ENCODE measurements at regions not wholly inside any gene's neighbourhood (a gene's known extent, or its start where the extent isn't known, plus 50 kb on each side); places are given as distances from the start of the nearest gene placed in this dataset.

DNA sequence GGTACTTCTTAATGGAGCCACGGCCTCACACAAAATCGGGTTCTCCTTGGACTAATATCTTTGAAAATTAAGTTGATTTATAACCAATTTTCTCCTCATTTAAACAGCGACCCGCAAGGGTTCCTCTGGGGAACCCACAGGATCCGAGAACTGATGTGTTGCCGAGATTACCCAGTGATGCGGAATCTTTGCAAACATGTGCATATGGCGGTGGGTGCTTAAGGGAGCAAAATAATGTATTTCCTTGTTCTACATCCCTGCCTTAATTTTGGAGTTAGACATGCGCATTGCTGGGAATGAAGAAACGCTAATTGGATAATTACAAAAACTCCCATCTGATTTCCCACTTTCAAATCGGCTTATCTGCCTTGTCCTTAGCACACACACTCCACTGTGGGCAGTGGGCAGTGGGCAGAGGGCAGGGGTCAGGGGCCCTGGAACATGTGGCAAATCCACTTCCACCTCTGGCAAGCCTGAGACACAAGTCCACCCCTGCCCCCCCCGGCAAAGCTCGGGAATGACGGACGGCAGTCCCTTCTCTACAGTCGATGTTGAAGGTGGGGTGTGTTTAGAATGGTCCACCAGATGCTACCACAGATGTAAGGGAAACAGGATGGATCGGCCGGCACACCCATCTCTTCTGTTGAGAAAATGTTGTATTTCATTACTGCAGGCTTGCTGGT is 137.4 kb upstream of the CDH4 start:
- DNase-seq = no peak

DNA sequence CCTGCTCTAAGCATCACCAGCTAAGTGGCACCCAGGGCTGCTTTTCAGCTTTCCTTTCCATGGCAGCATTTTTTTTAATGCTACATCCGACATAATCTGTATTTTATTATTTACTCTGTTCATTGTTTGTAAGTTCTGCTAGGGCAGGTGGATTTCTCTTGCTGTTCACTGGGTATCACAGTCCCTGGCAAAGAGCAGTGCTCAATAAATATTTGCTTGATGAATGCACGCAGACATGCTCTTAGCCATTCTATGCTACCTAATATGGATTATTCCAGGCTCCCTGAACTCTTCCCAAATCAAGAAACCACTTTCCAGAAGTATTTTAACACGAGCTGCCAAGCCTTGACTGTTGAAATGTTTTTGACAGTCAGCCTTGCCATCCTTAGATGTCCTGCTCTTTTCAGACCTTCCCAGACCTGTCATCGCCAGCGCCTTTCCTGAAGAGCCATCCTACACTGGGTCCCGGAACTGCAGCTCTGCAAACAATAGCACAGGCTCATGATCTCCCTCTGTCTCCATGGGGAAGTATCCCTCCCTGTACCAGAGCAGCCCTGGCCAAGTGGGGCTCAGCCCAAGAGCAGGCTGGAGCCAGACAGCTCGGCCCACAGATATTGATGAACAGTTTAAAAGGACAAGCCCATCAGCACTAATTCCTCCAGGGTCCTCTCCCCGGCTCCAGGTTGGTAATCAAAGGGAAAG is 136.5 kb upstream of the CDH4 start:
- DNase-seq = peak in 1 of 2 donors; percentile 12

DNA sequence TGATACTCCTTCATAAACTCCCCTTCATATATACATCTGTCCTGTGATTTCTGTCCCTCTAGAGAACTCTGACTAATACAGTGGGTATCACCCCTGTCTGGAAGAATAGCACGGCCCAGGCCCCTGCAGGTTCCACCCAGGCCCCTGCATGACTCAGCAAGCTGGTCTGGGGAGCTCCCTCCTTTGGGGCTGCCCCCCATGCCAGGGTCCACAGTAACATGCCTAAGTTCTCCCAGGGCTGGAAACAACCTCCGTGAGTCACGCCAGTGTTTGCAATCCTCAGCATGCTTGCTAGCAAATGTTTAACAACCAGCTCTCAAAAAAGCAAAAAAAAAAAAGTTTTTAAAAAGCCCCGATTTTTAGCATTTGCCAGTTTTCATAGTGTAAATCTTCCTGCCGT is 134.3 kb upstream of the CDH4 start:
- DNase-seq = no peak

GRCh38 chr20:61118429-61119224 is 133.4 kb upstream of the CDH4 start:
- DNase-seq = no peak

DNA sequence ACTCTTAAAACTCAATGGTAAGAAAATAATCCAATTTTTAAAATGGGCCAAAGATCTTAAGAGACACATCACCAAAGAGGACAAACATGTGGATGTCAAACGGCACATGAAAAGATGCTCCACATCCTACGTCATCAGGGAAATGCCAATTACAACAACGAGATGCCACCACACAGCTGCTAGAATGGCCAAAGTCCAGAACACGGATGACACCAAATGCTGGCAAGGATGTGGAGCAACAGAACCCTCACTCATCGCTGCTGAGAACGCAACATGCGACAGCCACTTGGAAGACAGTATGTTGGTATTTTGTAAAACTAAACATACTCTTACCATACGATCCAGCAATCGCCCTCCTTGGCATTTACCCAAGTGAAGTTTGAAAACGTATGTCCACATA is 132.8 kb upstream of the CDH4 start:
- DNase-seq = no peak

DNA sequence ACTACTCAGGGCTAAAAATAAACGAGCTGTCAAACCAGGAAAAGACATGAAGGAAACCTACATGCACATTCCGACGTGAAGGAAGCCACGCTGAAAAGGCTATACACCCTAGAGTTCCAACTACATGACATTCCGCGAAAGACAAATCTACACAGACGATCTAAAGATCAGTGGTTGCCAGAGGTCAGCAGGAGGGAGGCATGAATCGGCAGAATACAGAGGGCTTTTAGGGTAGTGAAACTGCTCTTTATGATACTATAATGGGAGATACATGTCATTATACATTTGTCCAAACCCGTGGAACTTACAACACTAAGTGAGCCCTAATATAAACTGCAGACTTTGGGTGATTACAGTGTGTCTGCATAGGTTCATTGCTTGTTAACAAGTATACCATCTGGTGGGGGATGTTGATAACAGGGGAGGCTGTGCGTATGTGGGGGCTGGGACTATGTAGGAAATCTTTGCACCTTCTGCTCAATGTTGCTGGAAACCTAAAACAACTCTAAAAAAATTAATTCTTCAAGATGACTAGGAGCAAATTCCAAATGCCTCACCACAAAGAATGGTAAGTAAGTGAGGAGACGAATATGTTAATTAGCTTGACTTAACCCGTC is 132.2 kb upstream of the CDH4 start:
- no peak for DNase-seq

DNA sequence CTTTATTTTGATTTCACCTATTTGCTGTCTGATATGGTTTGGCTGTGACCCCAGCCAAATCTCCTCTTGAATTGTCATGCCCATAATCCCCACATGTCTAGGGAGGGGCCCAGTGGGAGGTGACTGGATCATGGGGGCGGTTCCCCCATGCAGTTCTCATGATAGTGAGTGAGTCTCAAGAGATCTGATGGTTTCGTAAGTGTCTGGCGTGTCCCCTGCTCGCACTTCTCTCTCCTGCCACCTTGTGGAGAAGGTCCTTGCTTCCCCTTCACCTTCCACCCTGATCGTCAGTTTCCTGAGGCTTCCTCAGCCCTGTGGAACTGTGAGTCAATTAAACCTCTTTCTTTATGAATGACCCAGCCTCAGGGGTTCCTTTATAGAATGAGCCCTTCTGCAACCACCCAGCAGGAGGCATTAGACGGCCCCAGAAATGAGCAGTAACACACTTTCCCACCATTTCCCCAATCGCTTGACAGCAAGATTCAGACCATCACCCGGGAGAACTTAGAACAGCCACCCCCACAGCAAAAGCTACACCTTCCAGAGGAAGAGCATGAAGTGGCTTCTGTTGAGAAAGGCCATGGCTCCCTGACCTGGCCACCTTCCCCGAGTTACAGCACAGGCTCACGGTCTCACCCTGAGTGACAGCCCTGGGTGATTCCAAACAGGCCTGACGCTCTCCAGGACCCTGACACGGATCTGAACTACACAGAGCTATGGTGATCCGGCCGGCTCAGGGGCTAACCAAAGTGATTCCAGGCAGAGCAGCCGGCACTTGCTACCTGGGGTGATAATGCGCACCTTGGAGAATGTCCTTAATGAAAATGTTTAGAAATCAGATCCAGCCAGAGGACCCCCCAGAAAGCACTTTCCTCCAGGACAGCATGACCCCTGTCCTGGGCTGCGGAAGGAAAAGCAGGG is 131.2 kb upstream of the CDH4 start:
- DNase-seq = peak in 1 of 2 donors; percentile 3

DNA sequence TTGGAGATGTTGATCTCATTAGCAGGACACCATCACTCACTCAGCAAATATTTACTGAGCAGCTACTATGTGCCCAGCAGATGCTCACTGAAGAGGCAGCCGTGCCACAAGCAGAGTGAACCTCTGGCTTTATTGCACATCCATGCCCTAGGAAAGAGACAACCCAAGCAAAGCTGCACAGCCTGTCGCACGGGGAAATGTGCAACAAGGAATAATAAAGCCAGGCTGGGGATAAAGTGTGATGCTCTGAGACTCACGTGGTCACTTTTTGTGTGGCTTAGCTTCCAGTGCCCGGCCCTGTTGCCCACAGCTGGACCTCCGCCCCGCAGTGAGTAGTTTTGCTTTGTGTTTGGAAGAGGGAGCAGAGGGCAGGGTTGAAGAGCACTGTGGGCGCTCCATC is 130.4 kb upstream of the CDH4 start:
- no peak for DNase-seq

DNA sequence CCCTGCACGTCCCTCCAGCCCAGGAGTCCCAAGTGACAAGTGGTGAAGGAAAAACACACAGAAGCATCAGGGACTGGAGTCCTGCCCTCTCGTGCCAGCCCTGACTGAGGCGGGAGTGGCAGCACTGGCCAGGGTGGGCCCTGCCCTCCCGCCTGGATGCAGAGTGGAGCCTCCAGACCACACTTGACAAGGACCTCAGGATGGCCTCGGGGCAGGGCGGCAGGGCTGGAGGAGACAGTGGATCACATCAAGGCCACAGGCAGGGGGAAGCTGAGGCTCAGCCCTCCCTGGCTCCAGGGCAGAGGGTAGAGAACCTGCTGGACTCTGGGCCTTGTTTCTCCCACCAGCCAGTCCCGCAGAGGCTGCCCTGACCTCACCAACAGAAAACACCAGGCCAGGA is 128.8 kb upstream of the CDH4 start:
- no peak for DNase-seq

DNA sequence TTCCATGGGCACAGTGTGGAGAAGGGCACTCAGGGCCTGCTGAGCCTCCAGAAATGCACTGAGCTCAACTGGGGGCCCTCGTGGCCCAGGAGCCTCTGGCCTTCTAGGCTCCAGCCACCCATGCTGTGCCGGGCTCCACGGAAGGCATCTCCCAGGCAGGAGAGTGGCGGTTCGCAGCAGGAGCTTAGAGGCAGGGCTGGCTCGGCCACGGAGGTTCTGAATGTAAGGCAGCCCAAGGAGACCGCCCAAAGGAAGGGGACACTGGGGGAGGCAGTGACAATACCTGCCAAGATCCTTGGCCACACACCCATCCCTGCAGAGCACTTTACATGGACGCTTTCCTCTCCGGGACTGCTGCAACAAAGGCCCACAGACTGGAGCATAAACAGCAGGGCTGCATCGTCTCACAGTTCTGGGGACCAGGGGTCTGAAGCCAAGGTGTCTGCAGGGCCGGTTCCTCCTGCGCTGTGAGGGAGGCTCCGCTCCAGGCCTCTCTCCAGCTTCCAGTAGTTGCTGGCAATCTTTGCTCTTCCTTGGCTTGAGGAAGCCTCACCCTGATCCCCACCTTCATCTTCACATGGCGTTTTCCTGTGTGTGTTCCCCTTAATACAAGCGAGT is 128.2 kb upstream of the CDH4 start:
- DNase-seq = no peak

- DNase-seq = no peak
Measured at GRCh38 chr20:61125076-61125475, 127.0 kb upstream of the CDH4 start.

GRCh38 chr20:61125546-61126180 is 126.4 kb upstream of the CDH4 start:
- no peak for DNase-seq

DNA sequence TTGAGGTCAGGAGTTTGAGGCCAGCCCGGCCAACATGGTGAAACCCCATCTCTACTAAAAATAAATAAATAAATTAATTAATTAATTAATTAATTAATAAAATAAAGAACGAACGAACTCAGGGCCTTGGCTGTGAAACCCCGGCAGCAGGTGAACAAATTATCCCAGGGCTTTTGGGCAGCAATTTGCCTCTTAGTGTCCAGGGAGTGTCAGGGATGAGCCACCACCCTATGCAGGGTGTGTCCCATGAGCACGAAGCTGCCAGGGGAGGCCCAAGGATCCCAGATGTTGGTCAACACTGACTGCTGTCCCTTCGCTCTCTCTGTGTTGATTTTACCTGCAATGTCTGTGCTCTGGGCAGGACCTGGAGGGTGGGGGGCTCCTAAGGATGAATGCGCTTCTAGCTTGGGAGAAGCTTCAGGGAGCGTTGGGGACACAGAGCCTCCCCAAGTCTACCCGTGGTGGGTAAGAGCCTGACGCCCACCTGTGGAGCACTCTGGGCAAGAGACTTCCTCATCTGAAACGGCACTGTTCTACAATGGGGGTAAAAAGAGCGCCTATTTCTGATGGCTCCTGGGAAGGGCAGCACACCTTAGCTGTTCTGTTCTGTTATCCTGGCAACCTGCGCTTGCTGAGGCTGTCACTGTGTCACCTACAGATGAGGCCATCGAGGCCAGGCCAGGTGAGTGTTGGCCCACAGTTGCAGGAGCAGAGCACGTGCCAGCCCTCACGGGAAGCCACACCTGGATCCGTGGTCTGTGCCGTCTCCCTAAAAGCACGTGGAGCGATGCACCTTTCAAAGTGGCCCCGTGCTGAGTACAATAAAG is 125.5 kb upstream of the CDH4 start:
- no peak for DNase-seq

GRCh38 chr20:61127311-61128039 is 124.6 kb upstream of the CDH4 start:
- no peak for DNase-seq

DNA sequence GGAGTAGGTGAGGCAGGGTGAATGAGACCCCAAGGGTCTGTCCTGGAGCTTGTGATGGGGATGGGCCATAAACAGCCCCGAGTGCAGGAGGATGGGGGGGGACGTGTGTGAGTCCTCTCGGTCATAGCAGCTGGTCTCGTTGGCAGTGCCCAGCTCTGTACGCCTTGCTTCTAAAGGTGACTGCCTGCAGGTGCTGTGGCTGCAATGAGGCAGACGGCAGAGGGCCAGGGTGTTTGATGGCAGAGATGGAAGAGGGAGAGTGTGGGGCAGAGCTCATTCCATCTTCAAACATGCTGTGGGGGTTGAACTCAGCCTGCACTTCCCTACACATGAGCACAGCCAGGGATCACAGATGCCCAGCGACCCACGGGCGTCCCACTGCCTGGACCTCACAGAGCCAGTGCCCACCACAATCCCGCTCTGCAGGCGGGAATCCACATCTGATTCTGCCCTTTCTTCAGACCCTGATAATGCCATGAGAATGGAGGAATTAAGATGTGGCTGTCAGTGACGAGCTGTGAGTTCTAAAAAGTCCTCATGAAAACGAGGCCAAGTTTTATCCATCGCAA is 123.3 kb upstream of the CDH4 start:
- no peak for DNase-seq

GRCh38 chr20:61129311-61129710 is 122.8 kb upstream of the CDH4 start:
- no peak for DNase-seq

- DNase-seq = no peak
Measured at GRCh38 chr20:61130156-61130555, 121.9 kb upstream of the CDH4 start.

DNA sequence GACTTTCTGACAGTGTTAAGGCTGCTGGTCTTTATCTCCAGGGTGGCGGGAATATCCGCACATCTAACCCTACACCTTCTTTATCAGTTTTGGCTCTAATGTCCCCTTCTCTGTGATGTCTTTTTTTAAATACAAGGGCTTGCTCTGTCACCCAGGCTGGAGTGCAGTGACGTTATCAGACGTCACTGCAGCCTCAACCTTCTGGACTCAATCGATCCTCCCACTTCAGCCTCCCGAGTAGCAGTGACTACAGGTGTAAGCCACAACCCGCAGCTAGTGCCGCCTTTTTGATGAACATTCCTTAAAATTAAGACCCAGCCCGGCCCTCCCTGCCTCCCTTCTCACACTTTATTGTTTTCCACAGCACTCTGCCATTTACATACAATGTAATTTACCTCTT is 120.1 kb upstream of the CDH4 start:
- no peak for DNase-seq

DNA sequence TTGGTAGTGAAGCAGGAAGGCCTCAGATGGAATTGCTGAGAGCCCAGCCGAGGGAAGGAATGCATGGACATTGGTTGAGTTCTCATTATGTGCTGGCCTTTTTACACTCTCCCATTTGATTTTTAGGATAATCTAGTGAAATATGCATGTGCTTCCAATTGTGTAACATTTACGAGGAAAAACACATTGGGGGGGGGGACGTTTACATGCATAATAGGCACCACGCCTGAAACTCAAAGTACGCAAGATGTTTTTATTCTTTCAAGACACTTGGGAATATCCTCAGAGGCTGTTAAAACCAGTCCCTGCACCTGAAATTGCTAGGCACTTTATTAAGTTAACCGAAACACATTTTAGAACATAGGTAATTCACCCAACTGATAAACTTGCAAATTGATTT is 118.5 kb upstream of the CDH4 start:
- no peak for DNase-seq
